Pancreas (tissue), 10 donors: ENCODE measurements at regions not wholly inside any gene's neighbourhood (a gene's known extent, or its start where the extent isn't known, plus 50 kb on each side); places are given as distances from the start of the nearest gene placed in this dataset.

ENCODE experiments used
- ATAC-seq, 4 donors: fragments of 200-7000 bp; cut with Tn5 transposase; one replicate each; pipeline versions ENCODE4 v1.8.0 to v1.9.1; 2020; ENCODE audit warnings: mild to moderate bottlenecking in 4 of 4, moderate library complexity in 4 of 4
- DNase-seq, 6 donors: peaks; one replicate each; pipeline ENCODE4 v3.0.0-alpha.2; 2020
- FAIRE-seq: peaks from 2 replicates; lab custom pipeline; 2012; peaks lifted over from hg19 to GRCh38; lab: Jason Lieb, UNC
- H3K27ac ChIP-seq, 4 donors: fragments of 200-600 bp; sonication (generic); 1 replicate in 3 of 4; 2 replicates in 1 of 4; pipeline versions ENCODE4 v1.5.0 to v1.8.0; 2020
- H3K27me3 ChIP-seq, 4 donors: fragments of 200-600 bp; one replicate each; pipeline ENCODE4 v1.8.0; 2021
- H3K36me3 ChIP-seq, 3 donors: fragments of 200-600 bp; sonication (generic) in 1 of 3; one replicate each; pipeline versions ENCODE4 v1.5.0 to v1.8.0; 2020 to 2021
- H3K4me1 ChIP-seq, 3 donors: fragments of 200-600 bp; one replicate each; pipeline ENCODE4 v1.8.0; 2021
- H3K4me3 ChIP-seq, 4 donors: fragments of 200-600 bp; sonication (generic) in 2 of 4; one replicate each; pipeline versions ENCODE4 v1.5.0 to v1.8.0; 2020 to 2021
- H3K9me3 ChIP-seq, 4 donors: fragments of 200-600 bp; one replicate each; pipeline ENCODE4 v1.8.0; 2021
- WGBS, 2 donors: extraction: QIAGEN DNeasy Blood & Tissue Kit; methylation state at CpG; one replicate each; pipeline ENCODE4 v1.1.7; 2013; 5-methylcytosine and 5-hydroxymethylcytosine counted together
- intact Hi-C, 3 donors: fragments of 100-400 bp; cut with DNase I; formaldehyde crosslinking; loops; one replicate each; pipeline versions ENCODE4 v1.11.1 to v1.14.2; 2022
- TF ChIP-seq, protein P1 (sequence below), 4 donors: fragments of 200-600 bp; sonication (generic) in 3 of 4; IDR thresholded peaks; one replicate each; pipeline versions ENCODE4 v1.5.0 to v1.8.0; 2021; ENCODE audit warnings: antibody characterized with exemption in 4 of 4
- donor health status: healthy with polysubstance abuse.
- donor health status: DM: no; HTN: no; CAD: no; lungs with moderate emphysema.
- donor health status: DM: no; HTN: no; CAD: no.
- donor health status: control.
- donor health status: control.
- donor health status: Bipolar disorder and iron deficiency.
- donor health status: DM: yes; HTN: yes; CAD: no.
- donor health status: DM: no; HTN: no; CAD: no.
- donor health status: DM: no; HTN: no; CAD: no.
- donor health status: DM: yes; HTN: yes; CAD: no.

DNA sequence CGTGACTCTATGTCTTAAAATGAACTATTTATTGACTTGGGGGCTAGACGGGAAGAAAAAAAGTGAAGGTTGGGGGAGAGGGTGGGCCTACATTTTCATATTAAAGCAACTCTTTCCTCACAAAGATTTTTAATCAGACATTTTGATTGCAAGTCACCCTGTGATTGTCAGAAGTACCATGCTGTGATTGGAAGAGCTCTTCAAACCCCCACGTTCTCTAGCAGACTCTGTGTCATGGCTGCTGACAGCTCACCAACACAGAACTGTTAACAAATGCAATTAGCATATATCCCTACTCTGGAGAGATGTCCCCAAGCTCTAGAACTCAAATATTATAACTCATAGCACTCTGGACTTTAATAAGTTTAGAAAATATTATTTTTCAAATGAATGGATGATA, 428.4 kb upstream of the DCC start:
- DNase-seq: no peak
- Histone ChIP-seq H3K4me3 (no peak overlapping the region), H3K9me3 (no peaks in the 10 kb centered on the region), H3K27ac (no peak overlapping the region), H3K27me3 (no peaks in the 10 kb centered on the region), H3K4me1 (peaks cover 0 to 18% (median 0%) of the 10 kb centered on the region in 3 donors), H3K36me3 (no peaks in the 10 kb centered on the region)
- ATAC-seq: no peak
- FAIRE-seq: no peak
- 68 to 86% methylated on average over 3 of the region's 3 CpGs for WGBS, 2 donors
- intact Hi-C loops: no loop called here
- TF ChIP-seq, protein P1, sequence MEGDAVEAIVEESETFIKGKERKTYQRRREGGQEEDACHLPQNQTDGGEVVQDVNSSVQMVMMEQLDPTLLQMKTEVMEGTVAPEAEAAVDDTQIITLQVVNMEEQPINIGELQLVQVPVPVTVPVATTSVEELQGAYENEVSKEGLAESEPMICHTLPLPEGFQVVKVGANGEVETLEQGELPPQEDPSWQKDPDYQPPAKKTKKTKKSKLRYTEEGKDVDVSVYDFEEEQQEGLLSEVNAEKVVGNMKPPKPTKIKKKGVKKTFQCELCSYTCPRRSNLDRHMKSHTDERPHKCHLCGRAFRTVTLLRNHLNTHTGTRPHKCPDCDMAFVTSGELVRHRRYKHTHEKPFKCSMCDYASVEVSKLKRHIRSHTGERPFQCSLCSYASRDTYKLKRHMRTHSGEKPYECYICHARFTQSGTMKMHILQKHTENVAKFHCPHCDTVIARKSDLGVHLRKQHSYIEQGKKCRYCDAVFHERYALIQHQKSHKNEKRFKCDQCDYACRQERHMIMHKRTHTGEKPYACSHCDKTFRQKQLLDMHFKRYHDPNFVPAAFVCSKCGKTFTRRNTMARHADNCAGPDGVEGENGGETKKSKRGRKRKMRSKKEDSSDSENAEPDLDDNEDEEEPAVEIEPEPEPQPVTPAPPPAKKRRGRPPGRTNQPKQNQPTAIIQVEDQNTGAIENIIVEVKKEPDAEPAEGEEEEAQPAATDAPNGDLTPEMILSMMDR (IDR thresholded peaks at IDR 0.05): no peak

- H3K4me1 ChIP-seq: peaks cover 0 to 16% (median 0%) of the 10 kb centered on the region in 3 donors
- H3K4me3 ChIP-seq: no peak overlapping the region
- TF ChIP-seq, protein P1 (IDR thresholded peaks at IDR 0.05): no peak
- FAIRE-seq (no peak), ATAC-seq (no peak), DNase-seq (no peak)
- H3K9me3 ChIP-seq: no peaks in the 10 kb centered on the region
- intact Hi-C loops: no loop called here
- no peaks in the 10 kb centered on the region for H3K36me3 ChIP-seq
- H3K27me3 ChIP-seq: no peaks in the 10 kb centered on the region
- H3K27ac ChIP-seq: no peak overlapping the region
These were observed 427.6 kb upstream of the DCC start for GRCh38 chr18:51912381-51912780.

DNA sequence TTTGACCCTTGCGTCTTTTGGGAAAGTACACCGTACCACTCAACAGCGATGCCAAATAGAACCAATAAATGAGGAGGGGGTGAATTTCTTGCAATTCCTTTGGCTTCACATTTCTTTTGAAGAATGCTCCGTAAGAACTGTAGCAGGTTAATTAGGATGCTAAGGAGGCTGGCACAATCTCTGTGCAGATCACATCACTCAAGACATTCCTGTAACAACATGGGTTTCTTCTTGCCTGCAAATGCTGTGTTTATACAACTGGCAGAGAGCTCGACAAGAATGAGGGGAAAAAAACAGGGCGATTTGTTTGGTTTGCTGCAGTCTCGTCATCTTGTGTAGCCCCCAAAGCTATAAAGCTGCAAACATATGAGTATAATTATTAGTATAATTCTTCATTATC, 424.8 kb upstream of the DCC start:
- intact Hi-C loops: no loop called here
- DNase-seq: no peak
- Histone ChIP-seq H3K4me1 (peaks cover 0 to 4% (median 0%) of the 10 kb centered on the region in 3 donors), H3K36me3 (no peaks in the 10 kb centered on the region), H3K4me3 (no peak overlapping the region), H3K9me3 (no peaks in the 10 kb centered on the region), H3K27me3 (no peaks in the 10 kb centered on the region), H3K27ac (no peak overlapping the region)
- FAIRE-seq: no peak
- TF ChIP-seq, protein P1 (IDR thresholded peaks at IDR 0.05): no peak
- ATAC-seq: no peak
- 60 to 66% methylated on average over 7 of the region's 7 CpGs for WGBS, 2 donors

DNA sequence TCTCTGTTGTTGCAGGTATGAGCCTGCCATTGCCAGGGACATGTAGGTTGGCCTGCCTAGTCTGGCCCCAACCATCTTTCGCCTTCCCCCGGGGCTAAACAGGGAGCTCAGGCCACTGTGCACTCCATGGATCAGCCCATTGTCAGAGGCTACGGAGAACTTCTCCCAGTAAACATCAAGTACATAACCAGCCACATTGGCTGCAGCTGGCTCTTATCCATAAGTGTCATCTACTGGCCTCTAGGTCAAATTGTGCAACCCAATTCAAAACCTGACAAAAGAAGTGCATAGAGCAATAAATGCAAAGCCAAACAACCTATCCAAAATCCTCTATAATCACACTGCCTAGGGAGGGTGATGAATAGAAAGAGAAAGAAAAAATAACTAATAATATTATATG, 418.1 kb upstream of the DCC start:
- intact Hi-C loops: no loop called here
- FAIRE-seq (no peak), ATAC-seq (no peak), DNase-seq (no peak)
- no peaks in the 10 kb centered on the region for H3K9me3 ChIP-seq
- no peak overlapping the region for H3K4me3 ChIP-seq
- no peaks in the 10 kb centered on the region for H3K36me3 ChIP-seq
- TF ChIP-seq, protein P1 (IDR thresholded peaks at IDR 0.05): no peak
- H3K27me3 ChIP-seq: no peaks in the 10 kb centered on the region
- 79 to 91% methylated on average over 3 of the region's 3 CpGs for WGBS, 2 donors
- no peak overlapping the region for H3K27ac ChIP-seq
- H3K4me1 ChIP-seq: no peaks in the 10 kb centered on the region

GRCh38 chr18:51933903-51934302, 406.1 kb upstream of the DCC start:
- TF ChIP-seq, protein P1 (IDR thresholded peaks at IDR 0.05): no peak
- Histone ChIP-seq H3K27me3 (no peaks in the 10 kb centered on the region), H3K9me3 (no peaks in the 10 kb centered on the region), H3K4me3 (no peak overlapping the region), H3K27ac (no peak overlapping the region), H3K36me3 (no peaks in the 10 kb centered on the region), H3K4me1 (no peaks in the 10 kb centered on the region)
- 60 to 76% methylated on average over 1 of the region's 1 CpG for WGBS, 2 donors
- DNase-seq (no peak), ATAC-seq (no peak), FAIRE-seq (no peak)
- intact Hi-C loops: no loop called here
